Neuronal stem cell (in vitro differentiated cells): ENCODE measurements at regions not wholly inside any gene's neighbourhood (a gene's known extent, or its start where the extent isn't known, plus 50 kb on each side); places are given as distances from the start of the nearest gene placed in this dataset.
"Not testable (repeated sequence)": the region's sequence is repeated elsewhere in the genome, so short reads cannot be mapped to it uniquely, and the experiment has no call there.

ENCODE experiments used
- DNase-seq: peaks from one replicate; pipeline ENCODE4 v3.0.0-alpha.2; 2013; ENCODE audit warnings: low spot score
- H2AFZ ChIP-seq: one replicate; pipeline ENCODE4 v1.6.1; 2013; ENCODE audit warnings: mild to moderate bottlenecking, low read length, inconsistent platforms
- H2AK5ac ChIP-seq: 2 replicates; pipeline ENCODE4 v1.6.1; 2013; ENCODE audit warnings: low read depth, mild to moderate bottlenecking, inconsistent platforms, low read length, moderate library complexity, mixed read lengths
- H2BK120ac ChIP-seq: 2 replicates; pipeline ENCODE4 v1.6.1; 2013; ENCODE audit warnings: low read depth, mild to moderate bottlenecking, inconsistent platforms, low read length, moderate library complexity, mixed read lengths
- H2BK12ac ChIP-seq: one replicate; pipeline ENCODE4 v1.6.1; 2013; ENCODE audit warnings: low read length, inconsistent platforms
- H2BK15ac ChIP-seq: 2 replicates; pipeline ENCODE4 v1.6.1; 2013; ENCODE audit warnings: mild to moderate bottlenecking, low read length, inconsistent platforms, mixed read lengths
- H2BK5ac ChIP-seq: one replicate; pipeline ENCODE4 v1.6.1; 2013; ENCODE audit warnings: inconsistent platforms, mild to moderate bottlenecking, low read length, moderate library complexity
- H3K14ac ChIP-seq: one replicate; pipeline ENCODE4 v1.6.1; 2013; ENCODE audit warnings: low read length, inconsistent platforms
- H3K18ac ChIP-seq: 2 replicates; pipeline ENCODE4 v1.6.1; 2013; ENCODE audit warnings: low read length, inconsistent platforms
- H3K23ac ChIP-seq: 2 replicates; pipeline ENCODE4 v1.6.1; 2013; ENCODE audit warnings: low read depth, mild to moderate bottlenecking, mixed read lengths, low read length, inconsistent platforms; ENCODE audit not compliant: poor library complexity
- H3K27ac ChIP-seq: replicated peaks from 3 replicates; pipeline ENCODE4 v1.5.1; 2013; ENCODE audit warnings: low read length, inconsistent platforms
- H3K27me3 ChIP-seq, 3 experiments: 2 replicates each; pipeline ENCODE4 v1.6.1; 2013; ENCODE audit warnings: low read length in 3 of 3, mild to moderate bottlenecking in 2 of 3, inconsistent platforms in 1 of 3, low read depth in 1 of 3, mixed read lengths in 1 of 3, moderate library complexity in 1 of 3; ENCODE audit not compliant: control insufficient read depth in 3 of 3, insufficient read depth in 3 of 3
- H3K36me3 ChIP-seq, 2 donors: replicated peaks in 1 of 2; 2 replicates each; pipeline ENCODE4 v1.6.1; 2013; ENCODE audit warnings: low read length in 2 of 2; ENCODE audit not compliant: control insufficient read depth in 2 of 2, insufficient read depth in 2 of 2
- H3K4ac ChIP-seq: 2 replicates; pipeline ENCODE4 v1.6.1; 2013; ENCODE audit warnings: inconsistent platforms, mild to moderate bottlenecking, low read length, moderate library complexity
- H3K4me1 ChIP-seq, 2 donors: 1 replicate in 1 of 2; 2 replicates in 1 of 2; pipeline ENCODE4 v1.6.1; 2013; ENCODE audit warnings: low read length in 2 of 2, low read depth in 1 of 2; ENCODE audit not compliant: control insufficient read depth in 2 of 2, insufficient read depth in 1 of 2
- H3K4me2 ChIP-seq: one replicate; pipeline ENCODE4 v1.6.1; 2013; ENCODE audit warnings: mild to moderate bottlenecking, low read length, inconsistent platforms; ENCODE audit not compliant: insufficient read depth, poor library complexity, severe bottlenecking
- H3K4me3 ChIP-seq, 2 donors: 2 replicates each; pipeline ENCODE4 v1.5.1; 2013; ENCODE audit warnings: low read length in 2 of 2, mild to moderate bottlenecking in 2 of 2, inconsistent platforms in 1 of 2, moderate library complexity in 1 of 2
- H3K79me1 ChIP-seq: one replicate; pipeline ENCODE4 v1.6.1; 2013; ENCODE audit warnings: low read depth, mild to moderate bottlenecking, inconsistent platforms, low read length, moderate library complexity
- H3K9ac ChIP-seq: one replicate; pipeline ENCODE4 v1.6.1; 2013; ENCODE audit warnings: mild to moderate bottlenecking, low read depth, low read length, inconsistent platforms; ENCODE audit not compliant: poor library complexity
- H3K9me3 ChIP-seq, 2 donors: replicated peaks in 1 of 2; 2 replicates each; pipeline versions ENCODE3 to v1.6.1; 2013; ENCODE audit warnings: low read length in 2 of 2, mild to moderate bottlenecking in 2 of 2, inconsistent platforms in 1 of 2, low read depth in 1 of 2, mixed read lengths in 1 of 2, moderate library complexity in 1 of 2; ENCODE audit not compliant: control insufficient read depth in 2 of 2, insufficient read depth in 1 of 2
- H4K8ac ChIP-seq: one replicate; pipeline ENCODE4 v1.6.1; 2013; ENCODE audit warnings: low read depth, mild to moderate bottlenecking, inconsistent platforms, low read length, moderate library complexity
- H4K91ac ChIP-seq: one replicate; pipeline ENCODE4 v1.6.1; 2013; ENCODE audit warnings: low read length, low read depth, mild to moderate bottlenecking, inconsistent platforms; ENCODE audit not compliant: poor library complexity
- WGBS, 2 donors: extraction: QIAGEN DNeasy Blood & Tissue Kit; methylation state at CpG; one replicate each; pipeline ENCODE4 v1.1.7; 2013; ENCODE audit warnings: missing lambda C conversion rate in 2 of 2, mixed read lengths in 1 of 2; ENCODE audit not compliant: insufficient read length in 2 of 2, insufficient replicate concordance in 1 of 2; ENCODE audit errors: extremely low coverage in 2 of 2; 5-methylcytosine and 5-hydroxymethylcytosine counted together

- Histone ChIP-seq H3K36me3 (no peaks in the 10 kb centered on the region), H4K91ac (no peak overlapping the region), H3K14ac (no peak overlapping the region), H2BK15ac (no peak overlapping the region), H3K4me2 (no peak overlapping the region), H3K4me3 (no peak overlapping the region), H3K27me3 (no peaks in the 10 kb centered on the region), H3K79me1 (no peaks in the 10 kb centered on the region), H2AK5ac (no peak overlapping the region), H2BK12ac (no peak overlapping the region), H2AFZ (no peak overlapping the region), H3K23ac (no peak overlapping the region), H3K9me3 (no peaks in the 10 kb centered on the region), H3K18ac (no peak overlapping the region), H3K4ac (no peak overlapping the region), H4K8ac (no peak overlapping the region), H2BK120ac (no peak overlapping the region), H3K4me1 (no peaks in the 10 kb centered on the region), H2BK5ac (no peak overlapping the region), H3K27ac (no peak overlapping the region), H3K9ac (no peak overlapping the region)
- WGBS, 2 donors = no CpG with 5 or more reads among the region's 2 CpGs
- DNase-seq = no peak
These were observed 334.0 kb upstream of the RGS17 start for GRCh38 chr6:153465050-153465449.

GRCh38 chr6:153449279-153449678 lies 318.2 kb upstream of the RGS17 start:
- H4K91ac ChIP-seq = no peak overlapping the region
- no peaks in the 10 kb centered on the region for H3K27me3 ChIP-seq
- no peak for DNase-seq
- no peak overlapping the region for H3K4me2 ChIP-seq
- no peaks in the 10 kb centered on the region for H3K36me3 ChIP-seq
- H2AFZ ChIP-seq = no peak overlapping the region
- H2BK5ac ChIP-seq = no peak overlapping the region
- no peak overlapping the region for H2AK5ac ChIP-seq
- H3K9me3 ChIP-seq = no peaks in the 10 kb centered on the region
- no peak overlapping the region for H3K23ac ChIP-seq
- no peak overlapping the region for H3K9ac ChIP-seq
- H2BK15ac ChIP-seq = no peak overlapping the region
- H2BK12ac ChIP-seq = no peak overlapping the region
- no peak overlapping the region for H3K4ac ChIP-seq
- H4K8ac ChIP-seq = no peak overlapping the region
- H3K4me1 ChIP-seq = no peaks in the 10 kb centered on the region
- no peak overlapping the region for H3K4me3 ChIP-seq
- H3K18ac ChIP-seq = no peak overlapping the region
- no peaks in the 10 kb centered on the region for H3K79me1 ChIP-seq
- no peak overlapping the region for H3K14ac ChIP-seq
- H3K27ac ChIP-seq = no peak overlapping the region
- H2BK120ac ChIP-seq = no peak overlapping the region

GRCh38 chr6:153442749-153443148 lies 311.7 kb upstream of the RGS17 start:
- DNase-seq, H3K23ac ChIP-seq, H2BK12ac ChIP-seq, H2AFZ ChIP-seq, H3K4me1 ChIP-seq, H3K79me1 ChIP-seq, H4K8ac ChIP-seq, H3K27me3 ChIP-seq, H2BK15ac ChIP-seq, H2BK120ac ChIP-seq, H3K36me3 ChIP-seq, H2AK5ac ChIP-seq, H3K18ac ChIP-seq, H3K4me2 ChIP-seq, H3K4me3 ChIP-seq, H3K4ac ChIP-seq, H2BK5ac ChIP-seq, H4K91ac ChIP-seq, H3K9me3 ChIP-seq, H3K14ac ChIP-seq, H3K9ac ChIP-seq, H3K27ac ChIP-seq: not testable (repeated sequence)
- WGBS, 2 donors = no CpG with 5 or more reads among the region's 2 CpGs

- Histone ChIP-seq H3K23ac (no peak overlapping the region), H3K4me3 (no peak overlapping the region), H3K14ac (no peak overlapping the region), H3K27me3 (no peaks in the 10 kb centered on the region), H3K4me1 (peaks cover 0 to 3% of the 10 kb centered on the region in 2 donors), H3K9ac (no peak overlapping the region), H3K36me3 (no peaks in the 10 kb centered on the region), H2BK12ac (no peak overlapping the region), H3K79me1 (no peaks in the 10 kb centered on the region), H2BK5ac (no peak overlapping the region), H2AK5ac (no peak overlapping the region), H4K8ac (no peak overlapping the region), H2BK15ac (no peak overlapping the region), H3K18ac (no peak overlapping the region), H2BK120ac (no peak overlapping the region), H4K91ac (no peak overlapping the region), H3K27ac (no peak overlapping the region), H2AFZ (no peak overlapping the region), H3K4me2 (no peak overlapping the region), H3K4ac (no peak overlapping the region), H3K9me3 (no peaks in the 10 kb centered on the region)
- no peak for DNase-seq
- WGBS, 2 donors = no CpG with 5 or more reads among the region's 2 CpGs
These were observed 311.0 kb upstream of the RGS17 start for GRCh38 chr6:153442096-153442495.
